IMR-90 (cell line): ENCODE measurements at regions not wholly inside any gene's neighbourhood (a gene's known extent, or its start where the extent isn't known, plus 50 kb on each side); places are given as distances from the start of the nearest gene placed in this dataset.

ENCODE experiments used
- ATAC-seq: fragments of 200-7000 bp; cut with Tn5 transposase; 2 replicates; pipeline ENCODE4 v1.9.1; 2020; ENCODE audit warnings: low read depth, mild to moderate bottlenecking, moderate library complexity
- BruUV-seq: library from RNA; stranded (reverse); fragments of 400-500 nt; replicated peaks from 2 replicates; lab custom pipeline; 2021; lab: Mats Ljungman, UMichigan
- CTCF ChIA-PET: fragments of 300-600 bp; formaldehyde crosslinking; extraction: SDS; loops from one replicate; lab custom pipeline; 2021; ENCODE audit warnings: antibody characterized with exemption; lab: Yijun Ruan, JAX
- POLR2A ChIA-PET: fragments of 300-600 bp; sonication (Branson Sonifier 250); formaldehyde crosslinking; loops from one replicate; lab custom pipeline; 2022; ENCODE audit warnings: antibody characterized with exemption; ENCODE audit not compliant: unreplicated experiment; lab: Charles Lee
- DNase-seq: peaks from one replicate; pipeline ENCODE4 v3.0.0; 2013
- H2AFZ ChIP-seq: replicated peaks from 2 replicates; pipeline ENCODE3; 2013; ENCODE audit warnings: low read length, mild to moderate bottlenecking; ENCODE audit not compliant: poor library complexity
- H2AK5ac ChIP-seq: 2 replicates; pipeline ENCODE4 v1.6.1; 2013; ENCODE audit warnings: low read depth, low read length, inconsistent platforms
- H2AK9ac ChIP-seq: replicated peaks from 2 replicates; pipeline ENCODE3; 2013; ENCODE audit warnings: mild to moderate bottlenecking, low read depth, low read length, moderate library complexity; ENCODE audit not compliant: poor library complexity
- H2BK120ac ChIP-seq: 2 replicates; pipeline ENCODE4 v1.6.1; 2013; ENCODE audit warnings: low read depth, low read length, inconsistent platforms
- H2BK15ac ChIP-seq: 3 replicates; pipeline ENCODE4 v1.6.1; 2013; ENCODE audit warnings: low read depth, low read length, inconsistent platforms
- H2BK20ac ChIP-seq: 2 replicates; pipeline ENCODE4 v1.6.1; 2013; ENCODE audit warnings: low read depth, mild to moderate bottlenecking, inconsistent platforms, low read length, moderate library complexity
- H2BK5ac ChIP-seq: 2 replicates; pipeline ENCODE4 v1.6.1; 2013; ENCODE audit warnings: mild to moderate bottlenecking, low read depth, low read length, inconsistent platforms; ENCODE audit not compliant: poor library complexity, severe bottlenecking
- H3K14ac ChIP-seq: replicated peaks from 2 replicates; pipeline ENCODE4 v1.6.1; 2013; ENCODE audit warnings: low read depth, low read length, inconsistent platforms
- H3K18ac ChIP-seq: 2 replicates; pipeline ENCODE4 v1.6.1; 2013; ENCODE audit warnings: low read depth, low read length, control low read depth
- H3K23ac ChIP-seq: 2 replicates; pipeline ENCODE4 v1.6.1; 2013; ENCODE audit warnings: low read depth, low read length, inconsistent platforms
- H3K27ac ChIP-seq: 2 replicates; pipeline ENCODE4 v1.5.1; 2013; ENCODE audit warnings: mild to moderate bottlenecking, control low read depth, low read length; ENCODE audit not compliant: insufficient read depth
- H3K27me3 ChIP-seq: 2 replicates; pipeline ENCODE4 v1.6.1; 2013; ENCODE audit warnings: low read length; ENCODE audit not compliant: control insufficient read depth, insufficient read depth
- H3K36me3 ChIP-seq: 2 replicates; pipeline ENCODE4 v1.6.1; 2013; ENCODE audit warnings: low read length, mixed read lengths; ENCODE audit not compliant: control insufficient read depth, insufficient read depth
- H3K4ac ChIP-seq: 2 replicates; pipeline ENCODE4 v1.6.1; 2013; ENCODE audit warnings: low read depth, low read length, inconsistent platforms
- H3K4me1 ChIP-seq: 2 replicates; pipeline ENCODE4 v1.6.1; 2013; ENCODE audit warnings: low read length, mixed read lengths; ENCODE audit not compliant: control insufficient read depth, insufficient read depth
- H3K4me2 ChIP-seq: 2 replicates; pipeline ENCODE4 v1.6.1; 2013; ENCODE audit warnings: low read depth, mild to moderate bottlenecking, control low read depth, low read length, moderate library complexity
- H3K4me3 ChIP-seq: 2 replicates; pipeline ENCODE4 v1.5.1; 2013; ENCODE audit warnings: low read depth, mild to moderate bottlenecking, control low read depth, low read length, moderate library complexity; ENCODE audit not compliant: insufficient read depth
- H3K56ac ChIP-seq: 2 replicates; pipeline ENCODE4 v1.6.1; 2013; ENCODE audit warnings: low read length, inconsistent platforms; ENCODE audit not compliant: insufficient read depth; ENCODE audit errors: extremely low read depth
- H3K79me1 ChIP-seq, 2 experiments: 2 replicates each; pipeline ENCODE4 v1.6.1; 2013; ENCODE audit warnings: low read length in 2 of 2, inconsistent platforms in 1 of 2, low read depth in 1 of 2
- H3K9ac ChIP-seq: 2 replicates; pipeline ENCODE4 v1.6.1; 2013; ENCODE audit warnings: low read depth, low read length, control low read depth
- H3K9me1 ChIP-seq: 2 replicates; pipeline ENCODE4 v1.6.1; 2013; ENCODE audit warnings: low read length, inconsistent platforms; ENCODE audit not compliant: insufficient read depth
- H3K9me3 ChIP-seq: 2 replicates; pipeline ENCODE4 v1.6.1; 2013; ENCODE audit warnings: low read length; ENCODE audit not compliant: control insufficient read depth, insufficient read depth
- H4K20me1 ChIP-seq: 2 replicates; pipeline ENCODE4 v1.6.1; 2013; ENCODE audit warnings: low read length, inconsistent platforms; ENCODE audit not compliant: insufficient read depth
- H4K5ac ChIP-seq: 2 replicates; pipeline ENCODE4 v1.6.1; 2013; ENCODE audit warnings: mild to moderate bottlenecking, low read depth, low read length, control low read depth
- H4K8ac ChIP-seq, 2 experiments: 2 replicates each; pipeline ENCODE4 v1.6.1; 2013; ENCODE audit warnings: low read depth in 2 of 2, low read length in 2 of 2, control low read depth in 1 of 2, inconsistent platforms in 1 of 2
- H4K91ac ChIP-seq: 2 replicates; pipeline ENCODE4 v1.6.1; 2013; ENCODE audit warnings: low read depth, low read length, inconsistent platforms; ENCODE audit not compliant: insufficient read depth
- NFE2L2 ChIP-seq: fragments of 150-350 bp; IDR thresholded peaks from 2 replicates; pipeline ENCODE4 v1.6.1; 2016; ENCODE audit warnings: low read depth, mild to moderate bottlenecking, low read length
- RCOR1 ChIP-seq: IDR thresholded peaks from 2 replicates; pipeline ENCODE4 v1.6.1; 2012; ENCODE audit warnings: mild to moderate bottlenecking, low read length, improper control_type of control experiment; ENCODE audit not compliant: insufficient replicate concordance
- RFX5 ChIP-seq: IDR thresholded peaks from 2 replicates; pipeline ENCODE4 v1.8.0; 2012; ENCODE audit warnings: low read depth, mild to moderate bottlenecking, low read length, moderate library complexity
- SMC3 ChIP-seq: fragments of 150-350 bp; IDR thresholded peaks from 2 replicates; pipeline ENCODE4 v1.6.1; 2016; ENCODE audit warnings: low read depth, mild to moderate bottlenecking, antibody characterized with exemption, low read length, moderate library complexity
- USF2 ChIP-seq: fragments of 150-350 bp; IDR thresholded peaks from 2 replicates; pipeline ENCODE4 v1.6.1; 2017; ENCODE audit warnings: mild to moderate bottlenecking, antibody characterized with exemption, low read length, low read depth
- WGBS, 2 experiments: methylation state at CpG; one replicate each; pipeline versions ENCODE4 v1.1.5 to v1.1.7; 2013; ENCODE audit warnings: missing lambda C conversion rate in 2 of 2; ENCODE audit not compliant: insufficient read length in 1 of 2; ENCODE audit errors: extremely low coverage in 2 of 2; 5-methylcytosine and 5-hydroxymethylcytosine counted together
- dilution Hi-C: fragments of 300-500 bp; cut with HindIII; formaldehyde crosslinking; loops from one replicate; pipeline ENCODE4 v1.14.3; 2018; ENCODE audit warnings: low sequenced_read_pairs; ENCODE audit not compliant: unreplicated experiment
- in situ Hi-C: fragments of 300-500 bp; cut with MboI; formaldehyde crosslinking; loops from 3 replicates; pipeline ENCODE4 v1.14.3; 2019; ENCODE audit warnings: low sequenced_read_pairs, inconsistent platforms, mixed read lengths
- intact Hi-C: fragments of 100-400 bp; cut with micrococcal nuclease; formaldehyde crosslinking; loops from 2 replicates; pipeline ENCODE4 v1.10.0; 2022

DNA sequence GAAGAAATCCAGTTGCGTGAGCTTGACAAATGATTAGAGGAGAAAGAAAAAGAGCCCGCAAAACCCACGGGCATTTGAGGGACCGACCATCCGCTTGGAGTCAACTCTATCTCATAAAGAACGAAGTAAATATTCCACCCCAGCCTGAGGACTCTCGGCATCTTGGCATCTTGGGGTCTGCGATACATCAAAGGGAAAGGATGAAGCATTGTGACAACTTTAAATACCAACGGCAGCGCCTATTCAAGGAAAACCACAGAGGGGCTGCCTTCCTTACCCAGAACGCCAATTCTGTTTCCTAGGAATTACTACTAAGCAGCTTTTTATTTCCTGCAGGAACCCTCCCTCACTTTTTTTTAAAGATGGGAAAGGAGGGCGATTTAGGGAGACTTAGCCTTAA is 152.2 kb downstream of the FOXL1 start:
- no peaks in the 10 kb centered on the region for H3K79me1 ChIP-seq
- no peak overlapping the region for H3K4me2 ChIP-seq
- CTCF ChIA-PET, result no interaction called here
- H2AFZ ChIP-seq, result no peak overlapping the region
- no peaks in the 10 kb centered on the region for H3K36me3 ChIP-seq
- H4K8ac ChIP-seq, result no peak overlapping the region
- no peak overlapping the region for H2AK9ac ChIP-seq
- H3K9me1 ChIP-seq, result no peaks in the 10 kb centered on the region; the same call in 1 of the 2 replicates
- H3K4me1 ChIP-seq, result peaks cover 2% of the 10 kb centered on the region; the same call in 1 of the 2 replicates
- no peak overlapping the region for H3K18ac ChIP-seq
- no peak for DNase-seq
- no peak overlapping the region for H3K4me3 ChIP-seq
- no TSS peak for BruUV-seq
- H3K27me3 ChIP-seq, result peaks cover 53% of the 10 kb centered on the region
- no peak for ATAC-seq
- H3K27ac ChIP-seq, result no peak overlapping the region
- H3K23ac ChIP-seq, result no peak overlapping the region
- WGBS, 2 experiments, result 55% methylated on average over 4 of the region's 12 CpGs; no CpG with 5 or more reads in 1 of the 2 experiments
- H2BK20ac ChIP-seq, result no peak overlapping the region
- H4K5ac ChIP-seq, result no peak overlapping the region
- in situ Hi-C loops (no loop called here), intact Hi-C loops (no loop called here), dilution Hi-C loops (no loop called here)
- no peak overlapping the region for H3K9ac ChIP-seq
- H2AK5ac ChIP-seq, result no peak overlapping the region
- H3K14ac ChIP-seq, result no peak overlapping the region
- H3K56ac ChIP-seq, result no peak overlapping the region
- no peak overlapping the region for H2BK5ac ChIP-seq
- POLR2A ChIA-PET, result no interaction called here
- TF ChIP-seq RCOR1 (no peak), SMC3 (no peak), USF2 (no peak), NFE2L2 (no peak), RFX5 (no peak)
- no peaks in the 10 kb centered on the region for H4K20me1 ChIP-seq
- H2BK120ac ChIP-seq, result no peak overlapping the region
- no peak overlapping the region for H4K91ac ChIP-seq
- H3K4ac ChIP-seq, result no peak overlapping the region
- peaks cover 4% of the 10 kb centered on the region for H3K9me3 ChIP-seq
- H2BK15ac ChIP-seq, result no peak overlapping the region
